ENCODE measurements at regions not wholly inside any gene's neighbourhood (a gene's known extent, or its start where the extent isn't known, plus 50 kb on each side); places are given as distances from the start of the nearest gene placed in this dataset.
"Not testable (repeated sequence)": the region's sequence is repeated elsewhere in the genome, so short reads cannot be mapped to it uniquely, and the experiment has no call there.

DNA sequence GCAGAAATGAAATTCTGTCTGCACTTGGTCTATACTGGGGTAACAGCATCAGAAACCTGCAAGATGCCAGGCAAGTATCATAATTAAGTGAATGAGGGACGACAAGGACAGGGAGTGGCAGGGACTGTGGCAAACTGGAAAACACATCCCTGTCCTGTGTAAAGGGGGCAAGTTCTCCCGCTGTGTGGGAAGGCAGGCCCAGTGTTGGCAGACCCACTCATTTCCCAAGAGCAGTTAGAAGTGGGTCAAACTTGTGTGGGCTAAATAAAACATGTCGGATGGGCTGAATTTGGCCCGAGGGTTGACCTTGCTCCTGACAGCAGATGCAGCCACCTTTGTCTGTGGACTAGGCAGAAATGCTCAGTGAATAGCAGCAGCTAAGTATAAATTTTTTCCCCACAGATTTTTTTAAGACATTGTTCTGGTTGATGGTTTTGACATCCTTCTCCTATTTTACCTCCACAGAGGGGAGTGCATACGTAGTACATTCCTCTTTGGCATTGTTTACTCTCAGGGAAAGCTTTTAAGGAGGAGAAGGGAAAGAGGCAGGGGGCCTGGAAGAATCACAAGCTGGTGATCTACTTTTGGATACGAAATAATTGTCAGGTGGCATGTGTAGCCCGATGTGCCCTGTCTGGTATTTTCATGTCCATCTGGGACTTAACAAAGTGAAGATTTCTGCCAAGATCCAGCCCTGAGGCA, 72.6 kb upstream of the SEC22B start:
- H3K36me3 ChIP-seq (ENCODE audit: control insufficient read depth in 3 of 3, insufficient read depth in 2 of 3, low read depth in 1 of 3, low read length in 3 of 3); H3K4me3 ChIP-seq (ENCODE audit: low read depth in 1 of 3, low read length in 3 of 3); H3K27me3 ChIP-seq (ENCODE audit: control insufficient read depth in 3 of 3, insufficient read depth in 3 of 3, low read length in 3 of 3); H3K9me3 ChIP-seq (ENCODE audit: control insufficient read depth in 2 of 2, insufficient read depth in 1 of 2, low read depth in 1 of 2, low read length in 1 of 2); H3K4me1 ChIP-seq (ENCODE audit: control insufficient read depth in 3 of 3, insufficient read depth in 2 of 3, low read depth in 1 of 3, low read length in 2 of 3); FAIRE-seq; DNase-seq; H3K27ac ChIP-seq (ENCODE audit: low read depth in 1 of 3, low read length in 2 of 3): not testable (repeated sequence)
- WGBS, 3 donors: no CpG with 5 or more reads among the region's 7 CpGs

DNA sequence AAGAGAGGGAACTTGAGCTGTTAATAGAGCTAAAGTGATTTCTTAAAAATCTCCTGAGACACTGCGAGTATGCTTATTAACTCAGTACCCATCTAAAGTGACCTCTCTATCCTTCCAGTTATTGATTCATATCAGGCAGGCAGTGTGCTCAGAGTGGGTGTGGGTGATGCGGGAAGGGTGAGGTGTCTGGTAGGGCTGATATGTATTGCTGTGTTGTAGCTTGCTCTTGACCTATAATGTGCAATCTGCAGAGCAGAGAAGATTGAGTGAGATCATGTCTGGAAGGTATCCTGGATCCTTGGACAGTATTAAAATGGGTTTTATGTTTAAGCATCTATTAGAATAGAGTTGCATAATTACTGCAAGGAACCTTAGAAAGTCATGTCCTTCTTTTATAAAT, 71.9 kb upstream of the SEC22B start:
- FAIRE-seq; H3K9me3 ChIP-seq (ENCODE audit: control insufficient read depth in 2 of 2, insufficient read depth in 1 of 2, low read depth in 1 of 2, low read length in 1 of 2); DNase-seq; H3K27ac ChIP-seq (ENCODE audit: low read depth in 1 of 3, low read length in 2 of 3); H3K27me3 ChIP-seq (ENCODE audit: control insufficient read depth in 3 of 3, insufficient read depth in 3 of 3, low read length in 3 of 3); H3K4me1 ChIP-seq (ENCODE audit: control insufficient read depth in 3 of 3, insufficient read depth in 2 of 3, low read depth in 1 of 3, low read length in 2 of 3); H3K4me3 ChIP-seq (ENCODE audit: low read depth in 1 of 3, low read length in 3 of 3); H3K36me3 ChIP-seq (ENCODE audit: control insufficient read depth in 3 of 3, insufficient read depth in 2 of 3, low read depth in 1 of 3, low read length in 3 of 3): not testable (repeated sequence)
- no CpG with 5 or more reads among the region's 2 CpGs for WGBS, 3 donors

DNA sequence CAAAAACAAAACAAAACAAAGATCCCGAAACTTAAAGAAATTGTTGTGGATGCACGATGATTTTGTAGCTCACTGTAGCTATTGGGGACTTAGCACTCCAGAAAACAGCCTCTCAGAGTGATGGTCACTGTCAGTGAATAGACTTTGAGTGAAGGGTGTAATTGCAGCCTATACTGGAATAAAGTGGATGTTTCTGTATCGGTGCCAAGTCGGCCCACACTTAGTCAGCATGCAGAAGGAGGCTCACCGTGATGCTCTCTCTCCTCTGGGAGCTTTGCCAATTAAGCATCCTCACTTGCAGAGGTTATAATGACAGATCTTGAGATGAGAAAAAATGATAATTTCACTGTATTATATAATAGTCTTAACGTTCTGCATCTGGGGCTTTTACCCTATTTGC, 67.5 kb upstream of the SEC22B start:
- not testable (repeated sequence) for H3K27ac ChIP-seq (ENCODE audit: low read depth in 1 of 3, low read length in 2 of 3); H3K27me3 ChIP-seq (ENCODE audit: control insufficient read depth in 3 of 3, insufficient read depth in 3 of 3, low read length in 3 of 3); H3K36me3 ChIP-seq (ENCODE audit: control insufficient read depth in 3 of 3, insufficient read depth in 2 of 3, low read depth in 1 of 3, low read length in 3 of 3); DNase-seq; H3K4me3 ChIP-seq (ENCODE audit: low read depth in 1 of 3, low read length in 3 of 3); H3K9me3 ChIP-seq (ENCODE audit: control insufficient read depth in 2 of 2, insufficient read depth in 1 of 2, low read depth in 1 of 2, low read length in 1 of 2); H3K4me1 ChIP-seq (ENCODE audit: control insufficient read depth in 3 of 3, insufficient read depth in 2 of 3, low read depth in 1 of 3, low read length in 2 of 3); FAIRE-seq
- no CpG with 5 or more reads among the region's 6 CpGs for WGBS, 3 donors

DNA sequence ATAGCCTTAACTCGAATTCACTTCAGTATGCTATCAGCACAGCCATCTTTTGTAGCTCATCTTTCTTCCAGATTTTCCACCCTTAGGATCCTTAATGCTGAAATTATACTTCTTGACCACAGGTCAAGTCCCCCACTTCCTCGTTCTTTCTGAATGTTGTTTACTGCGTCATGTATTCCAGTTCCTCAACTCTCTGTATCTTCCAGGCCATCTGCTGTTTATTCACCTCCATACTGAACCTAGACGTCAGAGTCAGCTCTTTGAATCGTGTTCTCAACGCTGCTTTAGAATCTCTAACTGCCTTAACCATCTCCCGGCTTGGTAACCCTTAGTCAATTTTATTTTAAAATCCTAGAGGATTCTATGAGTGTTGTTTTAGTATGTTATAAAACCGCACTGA, 66.3 kb upstream of the SEC22B start:
- H3K27me3 ChIP-seq (ENCODE audit: control insufficient read depth in 3 of 3, insufficient read depth in 3 of 3, low read length in 3 of 3); H3K27ac ChIP-seq (ENCODE audit: low read depth in 1 of 3, low read length in 2 of 3); FAIRE-seq; DNase-seq; H3K9me3 ChIP-seq (ENCODE audit: control insufficient read depth in 2 of 2, insufficient read depth in 1 of 2, low read depth in 1 of 2, low read length in 1 of 2); H3K4me3 ChIP-seq (ENCODE audit: low read depth in 1 of 3, low read length in 3 of 3); H3K4me1 ChIP-seq (ENCODE audit: control insufficient read depth in 3 of 3, insufficient read depth in 2 of 3, low read depth in 1 of 3, low read length in 2 of 3); H3K36me3 ChIP-seq (ENCODE audit: control insufficient read depth in 3 of 3, insufficient read depth in 2 of 3, low read depth in 1 of 3, low read length in 3 of 3): not testable (repeated sequence)
- WGBS, 3 donors: no CpG with 5 or more reads among the region's 8 CpGs

DNA sequence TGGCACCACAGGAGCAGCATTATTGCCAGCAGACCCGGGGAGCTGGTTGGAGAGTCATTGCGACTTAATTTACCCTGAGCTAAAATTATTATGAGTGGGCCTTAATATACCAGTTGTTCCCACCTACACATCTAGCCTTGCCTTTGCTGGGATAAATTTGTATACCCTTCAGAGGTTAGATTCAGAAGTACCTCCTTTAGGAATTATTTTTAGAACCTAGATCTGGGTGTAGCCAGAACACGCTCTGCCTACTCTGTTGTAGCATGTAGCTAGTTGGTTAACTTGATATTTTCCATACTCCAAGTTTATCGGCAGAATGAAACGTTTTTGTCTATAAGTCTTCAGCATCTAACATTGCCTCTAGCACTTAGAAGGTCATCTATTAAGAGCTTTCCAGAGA, 65.5 kb upstream of the SEC22B start:
- not testable (repeated sequence) for H3K9me3 ChIP-seq (ENCODE audit: control insufficient read depth in 2 of 2, insufficient read depth in 1 of 2, low read depth in 1 of 2, low read length in 1 of 2); FAIRE-seq; DNase-seq; H3K4me3 ChIP-seq (ENCODE audit: low read depth in 1 of 3, low read length in 3 of 3); H3K27ac ChIP-seq (ENCODE audit: low read depth in 1 of 3, low read length in 2 of 3); H3K27me3 ChIP-seq (ENCODE audit: control insufficient read depth in 3 of 3, insufficient read depth in 3 of 3, low read length in 3 of 3); H3K36me3 ChIP-seq (ENCODE audit: control insufficient read depth in 3 of 3, insufficient read depth in 2 of 3, low read depth in 1 of 3, low read length in 3 of 3); H3K4me1 ChIP-seq (ENCODE audit: control insufficient read depth in 3 of 3, insufficient read depth in 2 of 3, low read depth in 1 of 3, low read length in 2 of 3)
- WGBS, 3 donors: no CpG with 5 or more reads among the region's 5 CpGs

DNA sequence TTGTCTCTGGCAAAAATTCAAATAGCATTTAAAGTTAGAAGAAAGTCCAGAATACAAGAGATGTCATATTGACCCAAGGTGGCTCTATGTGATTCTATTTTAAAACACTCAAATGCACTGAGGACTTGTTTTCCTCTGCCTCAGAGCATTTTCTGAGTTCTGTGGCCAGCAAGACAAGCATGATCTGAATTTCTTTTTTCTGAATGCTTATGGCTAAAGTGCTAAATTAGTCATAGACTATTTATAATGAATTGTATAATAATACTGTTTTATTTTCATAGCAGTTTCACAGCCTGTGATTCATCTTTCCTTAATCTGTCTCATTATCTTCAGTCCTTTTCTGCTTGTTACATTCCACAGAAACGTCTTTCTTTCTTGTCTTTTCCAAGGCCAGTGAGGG, 63.9 kb upstream of the SEC22B start:
- WGBS, 3 donors: no CpG with 5 or more reads among the region's 1 CpG

DNA sequence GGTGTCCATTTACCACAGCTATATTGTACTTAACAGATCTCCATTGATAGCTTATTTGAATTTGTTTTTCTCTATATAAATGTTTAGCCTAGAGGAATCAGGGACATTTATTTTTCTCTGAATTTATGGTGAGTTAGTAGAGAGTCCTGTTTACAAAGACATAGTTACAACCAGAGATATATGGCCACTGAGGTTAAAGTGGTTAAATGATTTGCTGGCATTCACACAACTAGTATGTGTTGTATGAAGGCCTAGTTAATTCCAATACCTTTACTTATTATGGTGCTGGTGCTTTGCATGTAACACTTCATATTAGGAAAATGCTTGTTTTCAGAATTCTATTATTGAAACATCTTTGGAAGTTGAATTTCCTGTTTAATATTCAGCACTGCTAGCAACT, 63.0 kb upstream of the SEC22B start:
- not testable (repeated sequence) for FAIRE-seq; H3K27me3 ChIP-seq (ENCODE audit: control insufficient read depth in 3 of 3, insufficient read depth in 3 of 3, low read length in 3 of 3); H3K36me3 ChIP-seq (ENCODE audit: control insufficient read depth in 3 of 3, insufficient read depth in 2 of 3, low read depth in 1 of 3, low read length in 3 of 3)

More for the DNA sequence above, 63.9 kb upstream of the SEC22B start:
- H3K27ac ChIP-seq (ENCODE audit: low read depth in 1 of 3, low read length in 2 of 3); H3K4me1 ChIP-seq (ENCODE audit: control insufficient read depth in 3 of 3, insufficient read depth in 2 of 3, low read depth in 1 of 3, low read length in 2 of 3); FAIRE-seq; H3K4me3 ChIP-seq (ENCODE audit: low read depth in 1 of 3, low read length in 3 of 3); H3K27me3 ChIP-seq (ENCODE audit: control insufficient read depth in 3 of 3, insufficient read depth in 3 of 3, low read length in 3 of 3); H3K36me3 ChIP-seq (ENCODE audit: control insufficient read depth in 3 of 3, insufficient read depth in 2 of 3, low read depth in 1 of 3, low read length in 3 of 3); DNase-seq; H3K9me3 ChIP-seq (ENCODE audit: control insufficient read depth in 2 of 2, insufficient read depth in 1 of 2, low read depth in 1 of 2, low read length in 1 of 2): not testable (repeated sequence)

DNA sequence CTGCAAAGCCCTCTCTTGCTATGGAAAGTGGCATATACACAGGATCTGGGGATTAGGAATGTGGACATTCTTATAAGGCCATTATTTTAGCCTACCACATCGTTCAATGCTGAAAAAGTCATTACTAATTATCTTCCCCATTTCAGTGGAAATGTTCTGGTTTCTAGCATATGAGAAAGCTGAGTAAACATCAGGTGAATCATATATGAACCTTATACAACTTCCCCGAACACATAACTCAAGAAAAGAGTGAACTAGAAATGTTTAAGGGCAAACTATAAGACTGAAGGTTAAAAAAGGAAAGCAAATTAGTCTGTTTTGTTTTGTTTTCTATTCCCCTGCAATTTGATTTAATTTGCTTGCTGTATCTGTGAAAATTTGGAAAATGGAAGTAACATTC, 62.5 kb upstream of the SEC22B start:
- WGBS, 3 donors: no CpG with 5 or more reads among the region's 2 CpGs
- not testable (repeated sequence) for H3K27me3 ChIP-seq (ENCODE audit: control insufficient read depth in 3 of 3, insufficient read depth in 3 of 3, low read length in 3 of 3); H3K9me3 ChIP-seq (ENCODE audit: control insufficient read depth in 2 of 2, insufficient read depth in 1 of 2, low read depth in 1 of 2, low read length in 1 of 2); DNase-seq; H3K36me3 ChIP-seq (ENCODE audit: control insufficient read depth in 3 of 3, insufficient read depth in 2 of 3, low read depth in 1 of 3, low read length in 3 of 3); H3K4me1 ChIP-seq (ENCODE audit: control insufficient read depth in 3 of 3, insufficient read depth in 2 of 3, low read depth in 1 of 3, low read length in 2 of 3); H3K4me3 ChIP-seq (ENCODE audit: low read depth in 1 of 3, low read length in 3 of 3); FAIRE-seq; H3K27ac ChIP-seq (ENCODE audit: low read depth in 1 of 3, low read length in 2 of 3)

More for the DNA sequence above, 63.0 kb upstream of the SEC22B start:
- not testable (repeated sequence) for H3K9me3 ChIP-seq (ENCODE audit: control insufficient read depth in 2 of 2, insufficient read depth in 1 of 2, low read depth in 1 of 2, low read length in 1 of 2); H3K4me3 ChIP-seq (ENCODE audit: low read depth in 1 of 3, low read length in 3 of 3); H3K4me1 ChIP-seq (ENCODE audit: control insufficient read depth in 3 of 3, insufficient read depth in 2 of 3, low read depth in 1 of 3, low read length in 2 of 3); DNase-seq; H3K27ac ChIP-seq (ENCODE audit: low read depth in 1 of 3, low read length in 2 of 3)

DNA sequence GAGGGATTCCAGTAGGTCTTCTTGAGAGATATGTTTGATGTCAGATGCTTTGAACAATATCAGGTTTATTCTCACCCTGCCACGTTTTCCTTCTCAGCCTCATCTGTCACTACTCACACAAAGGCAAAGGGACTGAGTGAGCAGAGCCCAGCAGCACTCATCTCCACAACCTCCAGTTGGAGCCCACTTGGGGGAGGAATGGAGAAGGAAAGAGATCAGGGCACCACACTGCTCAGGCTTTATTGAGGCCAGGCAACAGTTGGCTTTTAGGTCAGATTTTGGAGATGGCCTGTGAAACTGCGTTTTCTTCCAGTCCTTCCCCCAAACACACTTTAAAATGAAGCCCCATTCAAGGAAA, 57.3 kb upstream of the SEC22B start:
- not testable (repeated sequence) for H3K9me3 ChIP-seq (ENCODE audit: control insufficient read depth in 2 of 2, insufficient read depth in 1 of 2, low read depth in 1 of 2, low read length in 1 of 2); H3K27me3 ChIP-seq (ENCODE audit: control insufficient read depth in 3 of 3, insufficient read depth in 3 of 3, low read length in 3 of 3); FAIRE-seq; H3K36me3 ChIP-seq (ENCODE audit: control insufficient read depth in 3 of 3, insufficient read depth in 2 of 3, low read depth in 1 of 3, low read length in 3 of 3); H3K27ac ChIP-seq (ENCODE audit: low read depth in 1 of 3, low read length in 2 of 3); DNase-seq; H3K4me3 ChIP-seq (ENCODE audit: low read depth in 1 of 3, low read length in 3 of 3); H3K4me1 ChIP-seq (ENCODE audit: control insufficient read depth in 3 of 3, insufficient read depth in 2 of 3, low read depth in 1 of 3, low read length in 2 of 3)
- WGBS, 3 donors: 20% methylated on average over 1 of the region's 2 CpGs; no CpG with 5 or more reads in 2 of the 3 donors
